LNCaP clone FGC (cell line): ENCODE measurements at regions not wholly inside any gene's neighbourhood (a gene's known extent, or its start where the extent isn't known, plus 50 kb on each side); places are given as distances from the start of the nearest gene placed in this dataset.

Source experiments
- DNase-seq: peaks from one replicate; pipeline ENCODE4 v3.0.0-alpha.2; 2011; ENCODE audit warnings: low read depth
- H3K4me3 ChIP-seq: 2 replicates; pipeline ENCODE4 v1.5.1; 2011; ENCODE audit warnings: mild to moderate bottlenecking, low read depth, low read length, control low read depth
- CTCF ChIP-seq: IDR thresholded peaks from 2 replicates; pipeline ENCODE4 v1.5.1; 2012; ENCODE audit warnings: mild to moderate bottlenecking; ENCODE audit not compliant: control insufficient read depth, insufficient read depth; ENCODE audit errors: extremely low read depth

GRCh38 chr4:141425124-141425523 lies 204.4 kb downstream of the ZNF330 start:
- no peak for DNase-seq
- TF ChIP-seq CTCF: no peak
- H3K4me3 ChIP-seq: no peak overlapping the region

GRCh38 chr4:141427726-141428296 lies 207.1 kb downstream of the ZNF330 start:
- H3K4me3 ChIP-seq: no peak overlapping the region
- no peak for TF ChIP-seq CTCF
- no peak for DNase-seq

GRCh38 chr4:141429933-141430332 lies 206.4 kb upstream of the IL15 start:
- no peak for DNase-seq
- no peak for TF ChIP-seq CTCF
- H3K4me3 ChIP-seq: no peak overlapping the region

- no peak overlapping the region for H3K4me3 ChIP-seq
- no peak for DNase-seq
- TF ChIP-seq CTCF: no peak
Observed at GRCh38 chr4:141430686-141431085, 205.7 kb upstream of the IL15 start.

GRCh38 chr4:141432000-141432712 lies 204.2 kb upstream of the IL15 start:
- TF ChIP-seq CTCF: no peak
- DNase-seq: no peak
- no peak overlapping the region for H3K4me3 ChIP-seq

- DNase-seq: no peak
- TF ChIP-seq CTCF: no peak
Observed at GRCh38 chr4:141435446-141436225, 200.7 kb upstream of the IL15 start.

More at GRCh38 chr4:141435446-141436225, 200.7 kb upstream of the IL15 start:
- no peak overlapping the region for H3K4me3 ChIP-seq
